K562 (cell line): ENCODE measurements at regions not wholly inside any gene's neighbourhood (a gene's known extent, or its start where the extent isn't known, plus 50 kb on each side); places are given as distances from the start of the nearest gene placed in this dataset.

ENCODE experiments used
- ATAC-seq: fragments of 200-7000 bp; cut with Tn5 transposase; 3 replicates; pipeline ENCODE4 v1.9.1; 2020; ENCODE audit warnings: moderate library complexity
- BruUV-seq: library from RNA; stranded (reverse); fragments of 400-500 nt; replicated peaks from 2 replicates; lab custom pipeline; 2021; lab: Mats Ljungman, UMichigan
- CTCF ChIA-PET: fragments of 300-600 bp; formaldehyde crosslinking; extraction: SDS; loops from one replicate; lab custom pipeline; 2021; ENCODE audit warnings: low intra/inter-chr PET ratio; lab: Yijun Ruan, JAX
- POLR2A ChIA-PET: fragments of 300-600, 350-650 bp; sonication (Branson Sonifier 250); formaldehyde crosslinking; extraction: SDS; loops from one replicate; lab custom pipeline; 2021; ENCODE audit warnings: antibody characterized with exemption, inconsistent platforms; lab: Yijun Ruan, JAX
- DNase-seq, 4 experiments: peaks; one replicate each; pipeline versions ENCODE4 v3.0.0 to v3.0.0-alpha.2; 2011 to 2018; ENCODE audit warnings: low spot score in 3 of 4, mixed read lengths in 3 of 4; ENCODE audit errors: extremely low read depth in 1 of 4
- FAIRE-seq: peaks from 2 replicates; lab custom pipeline; 2011; peaks lifted over from hg19 to GRCh38; lab: Jason Lieb, UNC
- H2AFZ ChIP-seq: 2 replicates; pipeline ENCODE4 v1.6.0; 2011; ENCODE audit warnings: low read depth, low read length, control low read depth, inconsistent platforms
- H3K27ac ChIP-seq: fragments of 200-600 bp; 3 replicates; pipeline ENCODE4 v1.8.0; 2011; ENCODE audit warnings: low read depth, mild to moderate bottlenecking, control low read depth, inconsistent platforms, low read length, moderate library complexity, mixed read lengths; ENCODE audit errors: extremely low read depth
- H3K27me3 ChIP-seq, 2 experiments: fragments of 300-600 bp in 1 of 2; 2 replicates in 1 of 2; 3 replicates in 1 of 2; pipeline versions ENCODE4 v1.6.0 to v1.8.0; 2011; ENCODE audit warnings: inconsistent platforms in 2 of 2, low read length in 2 of 2, mild to moderate bottlenecking in 1 of 2, mixed read lengths in 1 of 2, moderate library complexity in 1 of 2; ENCODE audit not compliant: control insufficient read depth in 2 of 2, insufficient read depth in 2 of 2
- H3K36me3 ChIP-seq: fragments of 300-600 bp; 3 replicates; pipeline ENCODE4 v1.8.0; 2011; ENCODE audit warnings: mild to moderate bottlenecking, low read length, inconsistent platforms; ENCODE audit not compliant: control insufficient read depth, insufficient read depth
- H3K4me1 ChIP-seq, 2 experiments: fragments of 200-600 bp in 1 of 2; replicated peaks in 1 of 2; 2 replicates in 1 of 2; 3 replicates in 1 of 2; pipeline versions ENCODE4 v1.5.1 to v1.8.0; 2011; ENCODE audit warnings: inconsistent platforms in 2 of 2, low read length in 2 of 2, mild to moderate bottlenecking in 1 of 2, mixed read lengths in 1 of 2, moderate library complexity in 1 of 2; ENCODE audit not compliant: control insufficient read depth in 2 of 2, insufficient read depth in 2 of 2
- H3K4me2 ChIP-seq: 2 replicates; pipeline ENCODE4 v1.6.1; 2011; ENCODE audit warnings: low read length, control low read depth, inconsistent platforms, mixed read lengths; ENCODE audit not compliant: insufficient read depth
- H3K4me3 ChIP-seq: fragments of 200-600 bp; sonication (generic), shearing (Covaris generic); 2 replicates; pipeline ENCODE4 v1.5.1; 2016; ENCODE audit warnings: control low read depth, inconsistent platforms
- H3K79me2 ChIP-seq: fragments of 200-600 bp; 3 replicates; pipeline ENCODE4 v1.8.0; 2011; ENCODE audit warnings: low read length, inconsistent platforms; ENCODE audit not compliant: control insufficient read depth, insufficient read depth
- H3K9ac ChIP-seq, 2 experiments: 2 replicates each; pipeline versions ENCODE4 v1.6.0 to v1.6.1; 2011; ENCODE audit warnings: low read depth in 2 of 2, low read length in 2 of 2, control low read depth in 1 of 2, inconsistent platforms in 1 of 2, mild to moderate bottlenecking in 1 of 2, mixed read lengths in 1 of 2; ENCODE audit not compliant: insufficient read depth in 1 of 2
- H3K9me1 ChIP-seq: one replicate; pipeline ENCODE4 v1.6.0; 2011; ENCODE audit warnings: inconsistent platforms, mild to moderate bottlenecking, low read length, moderate library complexity; ENCODE audit not compliant: control insufficient read depth, insufficient read depth
- H3K9me3 ChIP-seq: replicated peaks from 2 replicates; pipeline ENCODE4 v1.5.1; 2011; ENCODE audit warnings: low read depth, low read length, inconsistent platforms; ENCODE audit not compliant: control insufficient read depth, insufficient read depth
- H4K20me1 ChIP-seq: replicated peaks from 2 replicates; pipeline ENCODE4 v1.6.1; 2011; ENCODE audit warnings: low read length, inconsistent platforms, mixed read lengths; ENCODE audit not compliant: control insufficient read depth, insufficient read depth
- CCAR2 ChIP-seq: fragments of 200-400 bp; formaldehyde crosslinking; IDR thresholded peaks from 2 replicates; pipeline ENCODE4 v1.6.1; 2017; ENCODE audit warnings: mild to moderate bottlenecking, low read depth, low read length
- CEBPZ ChIP-seq: fragments of 150-350 bp; IDR thresholded peaks from 2 replicates; pipeline ENCODE4 v1.6.1; 2014; ENCODE audit warnings: low read depth, mild to moderate bottlenecking, low read length, borderline replicate concordance
- FUS ChIP-seq: fragments of 200-400 bp; formaldehyde crosslinking; optimal IDR thresholded peaks from 2 replicates; pipeline ENCODE3; 2017; ENCODE audit warnings: low read depth, low read length
- SRF ChIP-seq, 2 experiments: fragments of 250-450, 450-650 bp in 1 of 2; sonication (Bioruptor Pico) in 1 of 2; sonication (generic) in 1 of 2; formaldehyde crosslinking; IDR thresholded peaks; 2 replicates each; pipeline versions ENCODE4 v1.5.0 to v1.5.1; 2020 to 2022; ENCODE audit warnings: mild to moderate bottlenecking in 1 of 2, missing genetic modification reagents in 1 of 2
- THAP7 ChIP-seq: fragments of 250-450 bp; sonication (Bioruptor Pico); IDR thresholded peaks from 2 replicates; pipeline ENCODE4 v1.5.0; 2021
- ZNF318 ChIP-seq, 2 experiments: fragments of 450-650 bp; IDR thresholded peaks; 2 replicates each; pipeline ENCODE4 v1.6.1; 2016; ENCODE audit warnings: mild to moderate bottlenecking in 2 of 2, borderline replicate concordance in 1 of 2, low read depth in 1 of 2, moderate library complexity in 1 of 2
- ZNF511 ChIP-seq: sonication (generic); formaldehyde crosslinking; IDR thresholded peaks from 2 replicates; pipeline ENCODE4 v1.8.0; 2022; ENCODE audit warnings: mild to moderate bottlenecking, missing genetic modification reagents
- WGBS: fragments of 100-300 bp; shearing (Covaris generic); methylation state at CpG from one replicate; pipeline ENCODE4 v1.1.6; 2016; ENCODE audit warnings: low coverage, mixed read lengths; ENCODE audit not compliant: insufficient coverage; ENCODE audit errors: missing lambda C conversion rate; 5-methylcytosine and 5-hydroxymethylcytosine counted together
- in situ Hi-C: fragments of 300-500 bp; cut with MboI; formaldehyde crosslinking; loops from 4 replicates; pipeline ENCODE4 v1.15.0; 2018; ENCODE audit warnings: inconsistent platforms, mixed read lengths
- intact Hi-C: fragments of 100-400 bp; cut with micrococcal nuclease; formaldehyde crosslinking; loops from 2 replicates; pipeline ENCODE4 v1.14.2; 2022

- no peak for TF ChIP-seq ZNF318 (IDR thresholded peaks at IDR 0.05; ENCODE audit: borderline replicate concordance in 1 of 2, low read depth in 1 of 2)
Measured at GRCh38 chr5:171628633-171628974, 157.0 kb upstream of the SMIM23 start (continued).

GRCh38 chr5:171629221-171629620 is 156.4 kb upstream of the SMIM23 start:
- ChIA-PET POLR2A (no interaction called here), CTCF (no interaction called here)
- no peak for ATAC-seq
- Histone ChIP-seq H2AFZ (no peak overlapping the region), H3K9me1 (no peaks in the 10 kb centered on the region), H3K27ac (no peak overlapping the region), H3K36me3 (no peaks in the 10 kb centered on the region), H3K4me2 (no peak overlapping the region), H3K4me3 (no peak overlapping the region), H3K4me1 (peaks cover 0 to 5% of the 10 kb centered on the region in 2 experiments; a peak in 2 of 5 replicates), H3K9ac (no peak overlapping the region), H3K79me2 (no peaks in the 10 kb centered on the region), H4K20me1 (no peaks in the 10 kb centered on the region), H3K9me3 (no peaks in the 10 kb centered on the region), H3K27me3 (peaks cover 11 to 37% of the 10 kb centered on the region in 2 experiments)
- WGBS, result 2% methylated on average over 7 of the region's 7 CpGs
- FAIRE-seq, result no peak
- in situ Hi-C loops, result no loop called here
- DNase-seq, result no peak
- BruUV-seq, result no TSS peak
- intact Hi-C loops, result no loop called here
- TF ChIP-seq CEBPZ (no peak), CCAR2 (no peak), SRF (CRISPR knock-in tag; IDR thresholded peaks at IDR 0.05) (no peak), ZNF511 (CRISPR knock-in tag) (no peak), THAP7 (no peak), FUS (no peak)
